Cardiac muscle cell (in vitro differentiated cells and primary cell): ENCODE measurements at regions not wholly inside any gene's neighbourhood (a gene's known extent, or its start where the extent isn't known, plus 50 kb on each side); places are given as distances from the start of the nearest gene placed in this dataset.

Experiments used
- DNase-seq, 2 donors: peaks; one replicate each; pipeline versions ENCODE4 v3.0.0 to v3.0.0-alpha.2; 2010 to 2017; ENCODE audit warnings: low read depth in 1 of 2, low spot score in 1 of 2
- H3K27ac ChIP-seq: fragments of 200-600 bp; sonication (generic); 2 replicates; pipeline ENCODE4 v1.5.1; 2016
- H3K27me3 ChIP-seq: fragments of 200-600 bp; sonication (generic); 2 replicates; pipeline ENCODE4 v1.6.0; 2016; ENCODE audit warnings: control low read depth
- H3K36me3 ChIP-seq: fragments of 200-600 bp; sonication (generic); 2 replicates; pipeline ENCODE4 v1.5.1; 2016; ENCODE audit warnings: control low read depth
- H3K4me1 ChIP-seq: fragments of 200-600 bp; sonication (generic); 2 replicates; pipeline ENCODE4 v1.8.1; 2017; ENCODE audit warnings: low read depth, mild to moderate bottlenecking, mixed run types
- H3K4me3 ChIP-seq: fragments of 200-600 bp; sonication (generic); 2 replicates; pipeline ENCODE4 v1.5.1; 2016; ENCODE audit warnings: mild to moderate bottlenecking
- H3K9me3 ChIP-seq: fragments of 200-600 bp; sonication (generic); 2 replicates; pipeline ENCODE4 v1.5.1; 2017; ENCODE audit warnings: low read depth, mild to moderate bottlenecking, control low read depth
- CTCF ChIP-seq: IDR thresholded peaks from 2 replicates; pipeline ENCODE4 v1.5.1; 2012; ENCODE audit warnings: low read depth, mild to moderate bottlenecking, low read length

GRCh38 chr3:162263596-162263995, 767.0 kb downstream of the OTOL1 start:
- H3K27ac ChIP-seq: no peak overlapping the region
- TF ChIP-seq CTCF: no peak
- H3K27me3 ChIP-seq: no peaks in the 10 kb centered on the region
- H3K36me3 ChIP-seq: no peaks in the 10 kb centered on the region
- no peaks in the 10 kb centered on the region for H3K4me1 ChIP-seq
- DNase-seq: no peak
- no peaks in the 10 kb centered on the region for H3K9me3 ChIP-seq
- no peak overlapping the region for H3K4me3 ChIP-seq

- DNase-seq: no peak
- H3K9me3 ChIP-seq: no peaks in the 10 kb centered on the region
- no peak for TF ChIP-seq CTCF
- H3K27me3 ChIP-seq: no peaks in the 10 kb centered on the region
- H3K4me1 ChIP-seq: peaks cover 5% of the 10 kb centered on the region
- H3K4me3 ChIP-seq: no peak overlapping the region
- H3K27ac ChIP-seq: no peak overlapping the region
- no peaks in the 10 kb centered on the region for H3K36me3 ChIP-seq
Observed at GRCh38 chr3:162269636-162270458, 773.2 kb downstream of the OTOL1 start.

GRCh38 chr3:162274070-162274469, 777.5 kb downstream of the OTOL1 start:
- TF ChIP-seq CTCF: no peak
- Histone ChIP-seq H3K9me3 (no peaks in the 10 kb centered on the region), H3K4me1 (peaks cover 5% of the 10 kb centered on the region), H3K27me3 (no peaks in the 10 kb centered on the region), H3K36me3 (no peaks in the 10 kb centered on the region), H3K4me3 (no peak overlapping the region), H3K27ac (no peak overlapping the region)
- DNase-seq: no peak

GRCh38 chr3:162278834-162279233, 782.2 kb downstream of the OTOL1 start:
- Histone ChIP-seq H3K9me3 (no peaks in the 10 kb centered on the region), H3K36me3 (no peaks in the 10 kb centered on the region), H3K27me3 (no peaks in the 10 kb centered on the region), H3K4me3 (no peak overlapping the region), H3K27ac (no peak overlapping the region), H3K4me1 (no peaks in the 10 kb centered on the region)
- no peak for TF ChIP-seq CTCF
- no peak for DNase-seq

GRCh38 chr3:162285259-162285658, 788.7 kb downstream of the OTOL1 start:
- H3K9me3 ChIP-seq: no peaks in the 10 kb centered on the region
- no peaks in the 10 kb centered on the region for H3K27me3 ChIP-seq
- H3K36me3 ChIP-seq: no peaks in the 10 kb centered on the region
- H3K27ac ChIP-seq: no peak overlapping the region
- no peak for TF ChIP-seq CTCF
- H3K4me1 ChIP-seq: no peaks in the 10 kb centered on the region
- no peak for DNase-seq
- no peak overlapping the region for H3K4me3 ChIP-seq

- no peak for DNase-seq
- Histone ChIP-seq H3K27me3 (no peaks in the 10 kb centered on the region), H3K36me3 (no peaks in the 10 kb centered on the region), H3K4me3 (no peak overlapping the region), H3K27ac (no peak overlapping the region), H3K4me1 (no peaks in the 10 kb centered on the region), H3K9me3 (no peaks in the 10 kb centered on the region)
- TF ChIP-seq CTCF: no peak
Observed at GRCh38 chr3:162287600-162287999, 791.0 kb downstream of the OTOL1 start.
